ENCODE measurements at regions not wholly inside any gene's neighbourhood (a gene's known extent, or its start where the extent isn't known, plus 50 kb on each side); places are given as distances from the start of the nearest gene placed in this dataset.

- TF ChIP-seq CTCF (IDR thresholded peaks at IDR 0.05; ENCODE audit: extremely low read depth in 1 of 2, insufficient read depth in 1 of 2, low read depth in 1 of 2, low read length in 2 of 2) (no peak), JUN (IDR thresholded peaks at IDR 0.05; ENCODE audit: borderline replicate concordance, insufficient read depth, insufficient read length, low read depth) (no peak)
Measured at GRCh38 chr2:67892339-67892846, 170.4 kb downstream of the C1D start.
